MV-4-11 (cell line): ENCODE measurements at regions not wholly inside any gene's neighbourhood (a gene's known extent, or its start where the extent isn't known, plus 50 kb on each side); places are given as distances from the start of the nearest gene placed in this dataset.

Experiments
- DNase-seq: peaks from one replicate; lab custom pipeline; 2025; lab: John Stamatoyannopoulos, UW

DNA sequence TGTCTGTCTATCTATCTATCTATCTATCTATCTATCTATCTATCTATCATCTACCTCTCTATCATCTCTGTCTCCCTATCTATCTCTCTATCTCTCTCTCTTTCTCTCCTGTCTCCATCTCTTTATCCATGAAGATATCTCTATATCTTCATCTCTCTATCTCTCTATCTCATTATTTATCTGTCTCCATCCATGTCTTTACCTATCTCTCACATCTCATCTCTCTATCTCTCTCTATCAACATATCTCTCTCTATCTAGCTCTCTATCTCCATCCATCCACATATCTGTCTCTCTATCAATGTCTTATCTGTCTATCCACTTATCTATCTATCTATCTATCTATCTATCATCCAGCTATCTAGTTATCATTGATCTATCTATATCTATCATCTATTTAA, 292.1 kb upstream of the IRX2 start:
- no peak for DNase-seq

DNA sequence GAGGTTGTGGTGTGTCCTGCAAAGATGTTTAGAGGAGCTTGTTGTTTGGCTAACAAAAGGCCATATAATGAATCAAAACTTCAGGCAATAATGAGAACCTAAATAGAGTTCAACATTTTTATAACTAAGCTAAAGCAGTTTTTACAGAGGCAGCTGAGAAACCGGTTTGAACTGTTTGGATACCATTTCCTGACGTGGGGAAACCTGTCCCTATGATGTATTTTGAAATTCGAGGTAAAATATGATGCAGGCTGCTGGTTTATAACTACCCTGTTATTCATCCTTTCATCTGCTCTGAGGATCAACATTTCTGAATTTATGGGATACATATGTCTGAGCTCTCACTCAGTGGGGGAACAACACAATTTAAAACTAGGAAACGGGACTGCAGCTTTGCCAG, 289.5 kb upstream of the IRX2 start:
- DNase-seq: no peak

DNA sequence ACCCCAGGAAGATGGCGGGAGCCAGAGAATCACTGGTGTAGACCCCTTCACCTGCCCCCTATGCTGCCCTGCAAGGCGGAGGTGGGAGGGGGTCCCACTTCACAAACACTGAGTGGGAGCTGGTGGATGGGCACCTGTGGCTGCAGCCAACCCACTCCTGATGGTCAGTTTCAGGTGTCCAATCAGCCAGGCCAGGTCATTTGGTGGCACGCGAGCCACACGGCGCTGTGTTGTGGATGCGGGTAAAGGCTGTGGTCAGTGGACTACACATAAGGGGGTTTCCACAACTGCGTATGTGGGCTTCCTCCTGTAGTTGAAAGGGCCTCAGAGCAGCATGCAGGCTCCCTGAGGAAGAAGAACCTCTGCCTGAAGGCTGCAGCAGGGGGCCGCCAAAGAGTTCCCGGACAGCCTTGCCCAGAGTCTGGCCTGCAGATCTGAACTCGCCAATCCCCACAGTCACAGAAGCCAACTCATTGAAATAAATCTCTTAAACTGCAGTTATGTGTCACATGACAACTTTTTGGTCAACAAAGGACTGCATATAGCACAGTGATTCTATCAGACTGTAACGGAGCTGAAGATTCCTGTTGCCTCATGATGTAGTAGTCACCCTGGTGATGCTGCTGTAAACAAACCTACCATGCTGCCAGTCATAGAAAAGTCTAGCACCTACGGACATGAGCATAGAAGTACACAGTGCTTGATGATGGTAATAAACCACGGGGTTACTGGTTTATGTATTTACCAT, 284.7 kb upstream of the IRX2 start:
- DNase-seq: no peak

DNA sequence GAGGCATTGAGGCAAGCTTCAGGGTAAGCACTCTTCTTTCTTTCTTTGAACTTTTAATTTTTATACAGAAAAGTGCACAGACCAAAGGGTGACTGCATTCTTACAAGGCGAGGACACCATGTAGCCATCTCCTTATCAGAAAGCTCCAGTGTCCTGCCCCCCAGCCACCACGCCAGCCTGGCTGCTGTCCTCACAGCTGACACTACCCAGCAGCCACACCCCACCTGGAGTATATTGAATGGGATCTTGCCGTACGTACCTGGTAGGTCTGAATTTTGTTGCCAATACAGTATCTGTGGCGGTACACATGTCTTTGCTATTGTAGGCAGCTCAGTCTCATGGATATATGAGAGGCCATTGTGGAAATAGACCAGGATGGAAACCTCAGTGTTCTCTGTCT, 284.0 kb upstream of the IRX2 start:
- no peak for DNase-seq

DNA sequence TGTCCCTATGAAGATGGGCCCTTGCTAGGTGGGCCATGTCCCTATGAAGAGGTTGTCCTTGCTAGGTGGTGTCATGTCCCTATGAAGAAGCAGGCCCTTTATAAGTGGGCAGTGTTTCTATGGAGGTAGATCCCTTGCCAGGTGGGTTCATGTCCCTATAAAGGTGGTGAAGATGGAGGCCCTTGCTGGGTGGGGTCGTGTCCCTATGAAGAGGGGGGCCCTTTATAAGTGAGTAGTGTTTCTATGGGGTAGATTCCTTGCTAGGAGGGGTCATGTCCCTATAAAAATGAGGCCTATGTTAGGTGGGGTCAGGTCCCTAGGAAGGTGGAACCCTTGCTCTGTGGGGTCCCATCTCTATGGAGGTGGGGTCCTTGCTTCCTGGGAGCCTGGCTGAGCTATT, 283.4 kb upstream of the IRX2 start:
- no peak for DNase-seq

DNA sequence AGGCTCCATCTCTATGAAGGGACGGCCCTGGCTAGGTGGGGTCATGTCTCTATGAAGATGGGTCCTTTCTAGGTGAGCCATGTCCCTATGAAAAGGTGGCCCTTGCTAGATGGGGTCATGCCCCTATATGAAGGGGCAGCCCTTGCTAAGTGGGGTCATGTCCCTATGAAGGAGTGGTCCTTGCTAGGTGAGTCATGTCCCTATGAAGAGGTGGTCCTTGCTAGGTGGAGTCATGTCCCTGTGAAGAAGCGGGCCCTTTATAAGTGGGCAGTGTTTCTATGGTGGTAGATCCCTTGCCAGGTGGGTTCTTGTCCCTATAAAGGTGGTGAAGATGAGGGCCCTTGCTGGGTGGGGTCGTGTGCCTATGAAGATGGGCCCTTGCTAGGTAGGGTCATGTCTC, 283.0 kb upstream of the IRX2 start:
- DNase-seq: no peak

DNA sequence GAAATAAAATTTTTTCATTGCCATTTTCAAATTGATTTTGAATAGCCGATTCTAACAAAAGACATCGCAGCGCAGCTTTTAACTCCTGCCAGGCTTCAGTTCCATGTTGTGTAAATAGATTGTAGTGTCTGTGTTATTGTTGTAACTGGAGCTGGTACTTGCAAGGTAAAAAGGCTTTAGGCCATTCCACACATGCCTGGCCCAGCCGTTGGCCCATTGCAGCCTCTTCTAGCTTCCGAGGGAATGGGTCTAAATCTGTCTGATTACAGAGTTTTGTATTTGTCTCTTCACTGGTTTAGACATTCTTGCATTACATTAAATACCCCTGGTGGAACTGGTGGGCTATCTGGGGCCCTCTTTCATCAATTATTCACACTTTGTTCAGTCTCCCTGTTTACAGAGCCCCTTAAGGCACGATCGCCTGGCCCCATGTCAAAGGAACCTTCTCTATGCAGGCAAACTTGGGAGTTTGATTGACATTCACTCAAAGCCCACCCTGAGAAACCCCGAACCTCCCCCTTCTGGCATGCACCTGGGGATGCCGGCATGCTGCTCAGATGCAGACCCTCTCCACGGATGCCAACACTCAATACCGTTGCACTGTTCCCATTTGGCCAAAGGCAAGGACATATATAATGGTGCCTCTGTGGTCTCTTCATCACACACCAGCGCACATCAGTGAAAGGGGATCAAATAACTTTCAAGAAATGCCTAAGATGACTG, 281.7 kb upstream of the IRX2 start:
- no peak for DNase-seq

DNA sequence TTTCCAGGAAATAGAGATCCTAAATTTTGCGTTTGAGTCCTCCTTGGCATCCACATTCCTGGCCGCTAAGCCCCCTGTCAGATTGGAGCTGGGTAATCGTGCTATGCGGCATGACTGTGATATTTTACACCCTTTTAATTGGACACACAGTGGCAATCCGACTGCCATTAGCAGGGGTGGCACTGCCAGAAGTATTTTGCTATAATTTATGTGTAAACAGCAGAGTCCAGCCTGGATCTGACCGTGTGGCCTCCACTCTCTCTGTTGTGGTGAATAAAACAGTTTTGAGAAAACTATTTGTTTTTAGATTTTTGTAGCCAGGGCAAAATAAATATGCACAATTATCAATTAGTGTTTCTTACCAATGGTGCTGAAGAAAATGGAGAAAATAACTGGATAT, 281.0 kb upstream of the IRX2 start:
- no peak for DNase-seq

DNA sequence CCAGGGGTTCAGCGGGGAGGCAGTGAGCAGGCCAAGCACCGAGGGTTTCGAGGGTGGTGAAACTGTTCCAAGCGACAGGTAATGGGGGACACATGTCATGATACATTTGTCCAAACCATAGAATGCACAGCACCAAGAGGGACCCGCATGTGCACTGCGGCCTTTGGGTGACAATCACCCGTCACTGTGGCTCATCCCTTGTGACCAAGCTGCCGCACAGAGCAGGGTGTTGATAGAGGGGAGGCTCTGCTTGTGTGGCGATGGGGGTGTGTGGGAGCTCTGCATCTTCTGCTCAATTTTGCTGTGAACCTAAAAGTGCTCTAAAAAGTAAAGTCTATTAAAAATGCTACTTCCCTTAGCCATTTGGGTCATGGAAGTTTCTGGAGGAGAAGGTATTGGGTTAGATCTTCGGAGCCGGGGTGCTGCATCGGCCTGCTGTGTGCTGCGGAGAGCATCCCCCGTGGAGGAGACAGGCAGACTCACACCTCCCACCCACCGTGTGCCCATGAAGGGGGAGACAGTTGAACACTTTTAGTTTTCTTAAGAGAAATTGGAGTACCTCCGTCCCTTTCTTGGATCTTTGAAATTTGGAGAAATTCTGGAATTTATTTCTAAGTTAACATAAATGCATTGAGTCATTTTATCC, 280.4 kb upstream of the IRX2 start:
- no peak for DNase-seq

DNA sequence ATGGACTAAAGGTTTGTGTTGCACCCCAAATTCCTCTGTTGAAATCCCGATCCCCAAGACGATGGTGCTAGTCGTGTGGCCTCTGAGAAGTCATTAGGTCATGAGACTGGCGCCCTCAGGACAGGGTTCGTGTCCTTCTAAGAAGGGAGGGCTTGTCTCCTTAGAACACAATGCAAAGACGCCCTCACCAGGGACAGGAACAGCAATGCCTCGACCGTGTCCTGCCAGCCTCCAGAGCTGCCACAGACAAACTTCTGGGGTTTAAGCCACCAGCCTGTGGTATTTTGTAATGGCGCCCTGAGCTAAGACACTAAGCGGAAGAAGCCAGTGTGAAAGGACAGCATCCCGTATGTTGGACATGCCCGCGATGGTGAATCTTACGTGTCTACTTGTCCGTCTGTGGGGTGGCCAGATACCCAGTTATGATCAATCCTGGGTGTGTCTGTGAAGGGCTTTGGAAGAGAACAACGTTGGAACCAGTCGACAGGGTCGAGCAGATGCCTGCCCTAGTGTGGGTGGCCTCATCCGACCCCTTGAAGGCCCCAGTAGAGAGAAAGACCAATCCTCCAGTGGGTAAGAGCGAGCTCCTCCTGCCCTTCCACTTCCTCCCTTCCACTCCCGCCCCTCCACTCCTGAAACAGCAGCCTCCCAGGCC, 279.2 kb upstream of the IRX2 start:
- no peak for DNase-seq

DNA sequence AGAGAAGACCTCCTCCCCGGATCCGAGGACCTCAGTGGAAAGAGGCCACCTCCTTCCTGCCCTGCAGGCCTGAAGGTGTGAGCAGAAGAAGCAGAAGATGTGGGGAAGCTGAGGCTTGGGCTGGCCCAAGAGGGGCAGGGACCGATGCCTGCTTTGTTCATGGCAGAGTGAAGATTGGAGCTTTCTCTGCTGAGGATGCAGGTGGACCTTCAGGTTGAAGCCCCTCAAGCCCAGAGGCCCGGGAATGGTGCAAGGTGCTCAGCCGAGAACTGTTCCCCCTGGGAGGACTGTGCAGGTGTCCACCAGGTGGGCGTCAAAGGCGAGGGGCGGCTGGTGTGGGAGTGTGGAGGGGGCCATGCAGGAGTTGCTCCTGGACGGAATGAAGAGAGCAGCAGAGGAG, 277.9 kb upstream of the IRX2 start:
- no peak for DNase-seq

DNA sequence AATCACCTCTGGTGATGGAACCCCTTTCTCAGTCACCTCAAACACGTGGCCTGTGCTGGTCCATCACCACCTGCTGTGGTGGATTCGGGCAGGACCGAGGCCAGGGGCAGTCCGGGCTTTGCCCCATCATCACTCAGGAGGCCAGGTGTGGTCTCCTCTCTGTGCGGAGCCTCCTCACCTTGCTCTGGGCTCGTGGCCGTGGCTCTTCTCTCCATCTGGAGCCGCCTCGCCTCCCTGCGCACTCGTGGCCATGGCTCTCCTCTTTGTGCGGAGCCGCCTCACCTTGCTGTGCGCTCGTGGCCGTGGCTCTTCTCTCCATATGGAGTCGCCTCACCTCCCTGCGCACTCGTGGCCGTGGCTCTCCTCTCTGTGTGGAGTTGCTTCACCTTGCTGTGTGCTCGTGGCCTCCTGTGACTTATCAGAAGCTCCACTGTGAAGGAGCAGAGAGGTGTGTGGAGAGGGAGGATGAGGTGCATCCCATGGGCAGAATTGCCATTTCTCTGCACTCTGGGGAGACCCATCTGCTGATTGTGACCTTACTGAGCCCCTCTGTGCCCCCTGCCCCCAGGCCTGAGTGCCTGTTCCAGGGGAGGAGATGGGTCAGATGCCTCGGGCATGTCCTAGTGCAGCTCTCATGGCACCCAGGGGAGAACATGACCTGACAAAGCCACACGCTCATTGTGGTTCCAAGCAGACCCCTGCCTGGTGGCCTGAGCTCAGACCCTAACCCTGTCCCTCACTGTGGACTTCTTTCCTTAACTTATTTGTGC, 276.6 kb upstream of the IRX2 start:
- no peak for DNase-seq

DNA sequence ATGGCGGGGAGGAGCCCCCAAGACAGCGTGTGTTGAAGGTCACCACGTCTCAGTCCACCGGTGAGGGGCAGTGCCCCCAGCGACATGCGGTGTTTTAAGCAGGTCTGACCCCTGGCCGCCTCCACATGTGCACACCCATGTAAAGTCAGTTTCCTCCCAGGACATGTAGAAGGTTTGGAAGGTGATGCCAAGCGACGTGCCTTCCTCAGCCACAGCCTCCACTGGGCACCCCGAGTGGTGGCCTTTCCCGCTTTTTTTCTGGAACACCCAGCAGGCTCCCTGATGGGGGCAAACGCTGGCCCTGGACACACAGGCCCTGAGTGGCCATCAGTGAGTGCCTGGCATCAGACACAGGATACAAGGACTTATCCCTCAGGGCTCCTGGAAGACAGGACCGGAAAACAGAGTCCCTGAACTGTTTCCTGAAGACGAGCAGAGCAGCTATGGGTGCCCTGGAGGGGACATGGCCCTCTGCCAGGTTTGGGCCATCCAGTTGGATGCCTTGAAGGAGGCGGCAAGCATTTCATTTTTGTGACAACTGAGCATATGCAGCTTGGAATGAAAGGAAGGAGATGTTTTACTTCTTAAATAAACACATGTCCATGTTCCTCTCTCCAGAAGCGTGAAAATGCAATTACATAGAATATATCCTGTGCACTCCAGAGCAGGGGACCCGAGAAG, 275.8 kb upstream of the IRX2 start:
- no peak for DNase-seq

DNA sequence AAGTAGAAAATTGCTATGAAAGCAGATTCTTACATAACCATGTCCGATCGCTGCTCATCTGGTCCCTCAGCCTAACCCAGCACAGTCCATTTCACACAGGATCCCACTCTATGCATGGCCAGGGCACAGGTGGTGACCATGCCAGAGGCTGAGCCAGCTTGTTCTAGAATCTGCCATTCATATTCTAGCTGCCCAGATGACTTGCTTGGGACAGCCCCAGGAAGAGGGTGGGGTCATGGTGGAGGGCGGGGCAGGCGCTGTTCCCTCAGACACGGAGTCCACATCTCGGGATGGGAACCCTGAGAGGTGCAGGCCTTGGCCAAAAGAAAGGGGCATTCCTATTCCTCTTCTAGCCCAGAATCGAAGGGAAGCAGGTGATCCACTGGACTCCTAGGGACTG, 275.2 kb upstream of the IRX2 start:
- DNase-seq: no peak

DNA sequence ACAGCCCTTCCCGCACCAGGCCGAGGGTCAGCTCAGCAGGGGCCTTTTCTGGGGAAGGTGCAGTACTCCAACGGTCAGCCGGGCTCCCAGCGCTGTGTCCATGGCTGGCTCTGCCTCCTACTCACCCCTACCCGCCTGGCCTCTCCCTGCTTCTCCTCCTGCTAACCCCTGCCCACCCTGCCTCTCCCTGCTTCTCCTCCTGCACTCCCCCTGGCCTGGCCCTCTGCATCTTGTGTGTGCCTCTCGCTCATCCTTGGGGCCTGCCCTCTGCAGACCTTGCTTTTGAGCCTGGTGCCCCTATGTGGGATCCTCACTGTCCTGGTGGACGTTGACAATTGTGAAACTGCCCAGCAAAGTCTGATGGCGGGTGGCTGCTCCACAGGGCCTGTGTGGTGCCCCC, 274.6 kb upstream of the IRX2 start:
- no peak for DNase-seq

DNA sequence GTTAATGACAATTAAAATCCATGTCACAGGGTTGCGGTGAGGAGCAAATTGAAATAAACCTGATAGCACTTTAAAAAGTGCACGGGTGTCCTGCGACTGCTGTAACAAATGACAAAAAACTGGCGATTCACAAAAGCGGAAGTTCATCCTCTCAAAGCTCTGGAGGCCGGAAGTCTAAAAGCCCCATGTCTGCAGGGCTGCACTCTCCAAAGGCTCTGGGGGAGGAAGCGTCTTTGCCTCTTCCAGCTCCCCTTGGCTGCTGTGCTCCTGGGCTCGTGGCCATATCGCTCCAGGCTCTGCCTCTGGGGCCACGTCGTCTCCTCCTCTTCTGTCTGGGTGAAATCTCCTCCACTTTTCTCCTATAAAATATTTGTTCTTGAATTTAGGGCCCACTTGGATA, 273.9 kb upstream of the IRX2 start:
- DNase-seq: peak; percentile 21

DNA sequence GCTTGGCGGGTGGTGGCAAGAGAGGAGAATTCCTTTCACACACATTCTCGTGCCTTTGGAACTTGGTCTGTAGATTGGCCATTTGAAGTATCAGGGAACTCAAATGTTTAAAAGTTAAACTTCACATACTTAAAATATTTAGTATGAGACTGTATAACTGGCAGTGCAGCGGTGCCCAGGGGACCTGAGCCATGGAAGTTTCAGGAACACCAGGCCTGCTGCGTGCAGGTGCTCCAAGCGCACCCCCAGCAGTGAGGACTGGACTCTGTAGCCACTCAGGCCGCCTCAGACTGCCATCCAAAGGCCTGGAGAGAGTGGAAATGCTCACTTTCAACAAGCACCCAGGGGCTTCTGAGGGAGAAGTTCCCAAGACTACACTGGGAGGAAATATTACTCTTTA, 273.5 kb upstream of the IRX2 start:
- DNase-seq: no peak

DNA sequence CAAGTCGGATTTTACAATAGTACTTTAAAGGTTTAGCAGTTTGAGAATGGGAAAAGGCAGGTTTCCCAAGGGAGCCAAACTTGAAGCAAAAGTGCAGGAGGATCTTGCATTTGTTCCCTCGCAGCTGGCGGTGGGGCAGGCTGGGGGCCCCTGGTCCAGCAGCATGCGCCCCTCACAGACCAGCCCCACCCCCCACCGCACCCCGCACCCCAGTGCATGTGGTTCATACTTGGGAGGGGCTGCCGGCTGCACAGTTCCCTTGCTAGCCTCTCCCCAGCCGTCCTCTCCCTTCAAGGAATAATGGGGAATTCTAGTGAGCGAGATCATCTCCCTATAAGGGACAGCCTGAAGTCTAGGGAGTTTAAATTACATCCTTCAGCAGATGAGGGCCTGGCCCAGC, 273.1 kb upstream of the IRX2 start:
- no peak for DNase-seq

DNA sequence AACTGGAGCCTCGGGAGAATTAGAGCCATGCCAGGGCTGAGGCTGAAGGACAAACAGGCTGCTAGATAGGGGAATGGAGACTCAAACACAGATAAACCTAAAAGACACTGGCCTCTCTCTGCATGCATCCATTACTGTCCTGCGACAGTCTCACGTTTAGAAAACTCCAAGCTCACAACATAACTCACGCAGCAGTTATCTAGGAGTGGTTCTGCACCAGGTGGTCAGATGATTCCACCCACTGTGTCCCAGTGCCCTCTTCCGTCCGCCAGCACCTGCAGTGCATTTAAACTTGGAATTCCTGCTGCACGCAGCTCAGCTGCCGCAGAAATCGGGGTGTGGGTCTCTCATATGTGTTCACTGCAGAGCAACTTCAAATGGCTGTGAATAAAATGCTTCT, 272.6 kb upstream of the IRX2 start:
- DNase-seq: no peak

DNA sequence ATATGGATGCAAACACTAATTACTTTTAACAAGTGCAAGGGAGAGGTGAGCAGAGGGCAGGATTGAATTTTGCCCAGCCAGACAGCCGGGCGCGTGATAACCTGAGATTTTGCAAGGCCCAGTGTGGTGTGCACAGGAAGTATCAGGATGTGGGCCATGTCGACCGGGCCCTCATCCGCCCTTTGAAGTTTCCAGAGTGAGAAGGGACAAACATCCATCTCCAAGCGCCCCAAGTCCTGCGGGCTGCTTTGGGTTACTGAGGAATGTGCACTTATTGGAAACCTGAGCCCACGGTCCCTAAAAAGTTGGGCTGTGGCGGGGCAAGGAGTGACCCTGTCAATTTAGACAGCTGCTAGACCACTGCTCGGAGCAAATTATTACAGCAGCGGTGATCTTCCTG, 272.2 kb upstream of the IRX2 start:
- DNase-seq: no peak

DNA sequence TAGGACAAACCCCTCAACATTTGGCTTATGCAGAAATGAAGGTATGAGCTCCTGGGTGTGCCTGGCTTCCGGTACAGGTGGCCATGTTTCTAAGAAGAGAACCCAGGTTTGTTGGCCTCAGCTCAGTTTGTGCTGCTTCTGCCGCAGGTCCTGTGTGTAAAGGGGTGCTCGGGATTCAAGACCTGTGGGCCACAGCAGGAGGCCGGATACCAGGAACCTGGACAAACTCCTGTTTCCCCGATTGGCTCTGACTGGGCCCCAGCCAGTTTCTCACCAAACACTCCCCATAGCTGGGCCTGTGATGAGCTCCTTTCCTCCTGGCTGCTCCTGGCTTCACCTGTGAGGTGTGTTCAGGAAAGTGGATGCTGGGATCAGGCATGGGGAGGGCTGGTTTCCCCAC, 271.2 kb upstream of the IRX2 start:
- DNase-seq: no peak

DNA sequence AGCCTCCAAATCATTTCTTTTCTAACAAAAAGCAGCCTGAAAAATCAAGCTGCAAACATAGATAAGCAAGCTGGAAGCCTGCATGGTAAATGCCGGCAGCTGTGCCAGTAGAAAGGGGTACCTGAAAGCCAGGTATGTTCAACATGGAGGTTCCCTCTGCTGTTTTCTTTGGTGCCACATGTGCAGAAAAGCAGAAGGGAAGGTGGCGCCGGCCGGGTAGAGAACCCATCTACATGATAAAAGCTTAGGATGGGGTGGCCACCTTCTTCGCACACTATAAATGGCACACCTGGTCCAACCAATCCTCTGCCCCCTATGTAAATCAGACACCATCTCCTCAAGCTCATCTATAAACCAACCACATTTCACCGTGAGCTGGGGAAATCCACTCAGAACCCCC, 268.9 kb upstream of the IRX2 start:
- DNase-seq: no peak
